ENCODE measurements at regions not wholly inside any gene's neighbourhood (a gene's known extent, or its start where the extent isn't known, plus 50 kb on each side); places are given as distances from the start of the nearest gene placed in this dataset.

GRCh38 chr6:113281431-113281830 lies 575.7 kb upstream of the MARCKS start:
- Mint-ChIP-seq H3K4me1 (ENCODE audit: unreplicated experiment) (peaks cover 59% of the 10 kb centered on the region), H3K27me3 (ENCODE audit: unreplicated experiment) (no peaks in the 10 kb centered on the region), H3K27ac (ENCODE audit: unreplicated experiment) (peak overlapping the region; percentile 91), H3K36me3 (ENCODE audit: unreplicated experiment) (peaks cover 26% of the 10 kb centered on the region), H3K4me3 (ENCODE audit: unreplicated experiment) (no peak overlapping the region), H3K9me3 (ENCODE audit: unreplicated experiment) (peaks cover 21% of the 10 kb centered on the region)
- DNase-seq (ENCODE audit: extremely low spot score, unreplicated experiment): no peak
- no peak for TF ChIP-seq CTCF (IDR thresholded peaks at IDR 0.05)

- H3K4me3 Mint-ChIP-seq (ENCODE audit: unreplicated experiment): no peak overlapping the region
- no peak for TF ChIP-seq CTCF (IDR thresholded peaks at IDR 0.05)
Measured at GRCh38 chr6:113287396-113287795, 569.7 kb upstream of the MARCKS start.

GRCh38 chr6:113288409-113288808 lies 568.7 kb upstream of the MARCKS start:
- peaks cover 29% of the 10 kb centered on the region for H3K36me3 Mint-ChIP-seq (ENCODE audit: unreplicated experiment)
- DNase-seq (ENCODE audit: extremely low spot score, unreplicated experiment): no peak
- H3K4me1 Mint-ChIP-seq (ENCODE audit: unreplicated experiment): peaks cover 28% of the 10 kb centered on the region
- no peak for TF ChIP-seq CTCF (IDR thresholded peaks at IDR 0.05)
- no peaks in the 10 kb centered on the region for H3K27me3 Mint-ChIP-seq (ENCODE audit: unreplicated experiment)
- H3K4me3 Mint-ChIP-seq (ENCODE audit: unreplicated experiment): no peak overlapping the region
- H3K27ac Mint-ChIP-seq (ENCODE audit: unreplicated experiment): no peak overlapping the region
- peaks cover 35% of the 10 kb centered on the region for H3K9me3 Mint-ChIP-seq (ENCODE audit: unreplicated experiment)

More at GRCh38 chr6:113287396-113287795, 569.7 kb upstream of the MARCKS start:
- H3K27me3 Mint-ChIP-seq (ENCODE audit: unreplicated experiment): no peaks in the 10 kb centered on the region
- H3K9me3 Mint-ChIP-seq (ENCODE audit: unreplicated experiment): peaks cover 39% of the 10 kb centered on the region
- H3K36me3 Mint-ChIP-seq (ENCODE audit: unreplicated experiment): peaks cover 32% of the 10 kb centered on the region
- peaks cover 26% of the 10 kb centered on the region for H3K4me1 Mint-ChIP-seq (ENCODE audit: unreplicated experiment)
- no peak overlapping the region for H3K27ac Mint-ChIP-seq (ENCODE audit: unreplicated experiment)
- DNase-seq (ENCODE audit: extremely low spot score, unreplicated experiment): no peak

- peaks cover 28% of the 10 kb centered on the region for H3K36me3 Mint-ChIP-seq (ENCODE audit: unreplicated experiment)
- no peak for TF ChIP-seq CTCF (IDR thresholded peaks at IDR 0.05)
- H3K4me3 Mint-ChIP-seq (ENCODE audit: unreplicated experiment): no peak overlapping the region
- peaks cover 35% of the 10 kb centered on the region for H3K9me3 Mint-ChIP-seq (ENCODE audit: unreplicated experiment)
- H3K27me3 Mint-ChIP-seq (ENCODE audit: unreplicated experiment): no peaks in the 10 kb centered on the region
- no peak overlapping the region for H3K27ac Mint-ChIP-seq (ENCODE audit: unreplicated experiment)
- H3K4me1 Mint-ChIP-seq (ENCODE audit: unreplicated experiment): peaks cover 29% of the 10 kb centered on the region
- no peak for DNase-seq (ENCODE audit: extremely low spot score, unreplicated experiment)
Measured at GRCh38 chr6:113289166-113289565, 568.0 kb upstream of the MARCKS start.

GRCh38 chr6:113290684-113291083 lies 566.5 kb upstream of the MARCKS start:
- Mint-ChIP-seq H3K4me3 (ENCODE audit: unreplicated experiment) (no peak overlapping the region), H3K36me3 (ENCODE audit: unreplicated experiment) (peaks cover 32% of the 10 kb centered on the region), H3K4me1 (ENCODE audit: unreplicated experiment) (peaks cover 30% of the 10 kb centered on the region), H3K27me3 (ENCODE audit: unreplicated experiment) (no peaks in the 10 kb centered on the region), H3K9me3 (ENCODE audit: unreplicated experiment) (peaks cover 39% of the 10 kb centered on the region), H3K27ac (ENCODE audit: unreplicated experiment) (no peak overlapping the region)
- TF ChIP-seq CTCF (IDR thresholded peaks at IDR 0.05): no peak
- DNase-seq (ENCODE audit: extremely low spot score, unreplicated experiment): no peak

Measured in osteocyte (in vitro differentiated cells).